AML-193 (cell line): ENCODE measurements at regions not wholly inside any gene's neighbourhood (a gene's known extent, or its start where the extent isn't known, plus 50 kb on each side); places are given as distances from the start of the nearest gene placed in this dataset.
A peak's percentile ranks its signal among the peaks of the same experiment; 100 is the strongest.

Source experiments
- DNase-seq, 2 experiments: peaks; one replicate each; lab custom pipeline; 2025; lab: John Stamatoyannopoulos, UW

- no peak for DNase-seq
Observed at GRCh38 chr21:32184065-32184464, 94.8 kb downstream of the MIS18A start.

DNA sequence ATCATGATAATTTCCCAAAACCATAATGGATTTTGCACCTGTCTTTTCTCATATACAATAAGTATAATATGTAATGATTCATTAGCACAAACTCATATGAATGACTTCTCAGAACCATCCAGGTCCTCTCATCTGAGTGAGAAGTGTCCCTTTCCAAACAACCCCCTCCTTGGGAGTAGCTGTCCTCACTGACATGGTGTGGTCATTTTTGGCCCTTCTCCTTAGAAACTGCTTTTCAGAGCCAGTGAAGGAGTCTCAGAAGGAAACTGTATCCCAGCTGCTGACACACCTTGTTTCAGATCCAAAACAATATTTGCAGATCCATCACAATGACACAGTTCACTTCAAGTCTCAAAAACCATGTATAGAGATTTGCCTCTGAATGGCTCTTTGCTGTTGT, 95.5 kb downstream of the MIS18A start:
- no peak for DNase-seq

DNA sequence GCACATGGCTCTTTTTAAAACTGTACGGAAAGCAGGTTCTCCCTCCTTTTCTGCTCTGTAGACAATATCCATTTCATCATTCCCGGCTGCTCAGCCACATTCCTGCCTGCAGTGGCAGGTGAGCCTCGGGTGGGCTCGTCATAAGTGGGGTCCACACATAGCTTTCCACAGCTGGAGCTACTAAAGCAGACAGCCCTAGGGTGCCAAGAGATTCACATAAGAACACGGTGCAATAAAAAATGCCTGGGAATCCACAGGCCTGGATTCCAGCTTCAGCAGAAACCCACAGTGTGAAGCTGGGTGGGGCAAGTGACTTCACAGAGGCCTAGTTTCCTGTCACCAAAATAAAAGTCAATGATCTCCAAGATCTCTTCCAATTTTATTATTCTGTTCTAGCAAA, 96.4 kb downstream of the MIS18A start:
- DNase-seq, result no peak

GRCh38 chr21:32181457-32181856, 97.4 kb downstream of the MIS18A start:
- no peak for DNase-seq

DNA sequence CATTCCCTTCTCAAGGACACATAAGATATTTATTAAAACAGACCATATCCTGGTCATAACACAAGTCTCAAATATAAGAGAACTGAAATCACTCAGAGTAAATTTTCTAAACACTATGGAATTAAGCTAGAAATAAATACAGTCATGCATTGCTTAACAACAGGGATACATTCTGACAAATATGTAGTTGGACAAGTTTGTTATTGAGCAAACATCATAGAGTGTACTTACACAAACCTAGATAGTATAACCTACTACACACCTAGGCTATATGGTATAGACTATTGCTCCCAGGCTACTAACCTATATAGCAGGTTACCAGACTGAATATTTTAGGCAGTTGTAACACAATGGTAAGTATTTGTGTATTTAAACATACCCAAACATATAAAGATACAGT, 104.0 kb downstream of the MIS18A start:
- DNase-seq, result no peak

DNA sequence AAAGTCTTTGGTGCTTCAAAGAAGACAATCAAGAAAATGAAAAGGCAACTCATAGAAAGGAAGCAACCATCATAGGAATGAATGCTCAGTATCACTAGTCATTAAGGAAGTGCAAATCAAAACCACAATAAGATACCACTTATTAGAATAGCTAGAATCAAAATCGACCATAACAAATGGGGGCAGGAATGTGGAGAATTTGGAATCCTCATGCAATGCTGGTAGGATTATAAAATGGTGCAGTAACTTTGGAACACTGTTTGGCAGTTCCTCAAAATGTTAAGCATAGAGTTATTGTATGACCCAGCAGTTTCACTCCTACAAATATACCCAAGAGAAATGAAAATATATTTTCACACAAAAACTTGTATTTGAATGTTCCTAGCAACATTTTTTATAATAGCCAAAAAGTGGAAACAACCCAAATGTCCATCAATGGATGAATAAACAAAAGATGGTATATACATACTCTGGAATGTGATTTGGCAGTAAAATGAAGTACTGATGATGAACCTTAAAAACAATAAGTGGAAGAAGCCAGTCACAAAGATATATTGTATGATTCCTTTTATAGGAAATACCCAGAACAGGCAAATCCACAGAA, 105.6 kb downstream of the MIS18A start:
- no peak for DNase-seq

DNA sequence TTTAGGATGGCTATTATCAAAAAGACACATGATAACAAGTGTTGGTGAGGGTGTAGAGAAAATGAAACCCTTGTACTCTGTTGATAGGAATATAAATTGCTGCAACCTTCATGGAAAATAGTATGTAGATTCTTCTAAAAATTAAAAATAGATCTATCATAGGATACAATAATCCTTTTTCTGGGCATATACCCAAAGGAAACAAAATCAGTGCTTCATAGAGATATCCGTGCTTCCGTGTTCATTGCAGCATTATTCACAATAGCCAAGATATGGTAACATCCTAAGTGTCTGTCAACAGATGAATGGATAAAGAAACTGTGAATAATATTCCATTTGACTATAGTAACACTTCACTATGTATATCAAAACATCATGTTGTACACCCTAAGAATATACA, 106.7 kb downstream of the MIS18A start:
- DNase-seq, result no peak

GRCh38 chr21:32167513-32167912, 111.3 kb downstream of the MIS18A start:
- DNase-seq, result no peak

- no peak for DNase-seq
Observed at GRCh38 chr21:32163386-32163785, 115.5 kb downstream of the MIS18A start.

- DNase-seq, result no peak
Observed at GRCh38 chr21:32162727-32163320, 116.0 kb downstream of the MIS18A start.

GRCh38 chr21:32155226-32155625, 123.6 kb downstream of the MIS18A start:
- no peak for DNase-seq

GRCh38 chr21:32147041-32147440, 131.8 kb downstream of the MIS18A start:
- DNase-seq, result no peak

- DNase-seq, result no peak
Observed at GRCh38 chr21:32144851-32145250, 134.0 kb downstream of the MIS18A start.

GRCh38 chr21:32143241-32143939, 135.5 kb downstream of the MIS18A start:
- DNase-seq, result no peak

- DNase-seq, result no peak
Observed at GRCh38 chr21:32141318-32141633, 137.6 kb downstream of the MIS18A start.

GRCh38 chr21:32140604-32141317, 138.1 kb downstream of the MIS18A start:
- DNase-seq, result no peak

DNA sequence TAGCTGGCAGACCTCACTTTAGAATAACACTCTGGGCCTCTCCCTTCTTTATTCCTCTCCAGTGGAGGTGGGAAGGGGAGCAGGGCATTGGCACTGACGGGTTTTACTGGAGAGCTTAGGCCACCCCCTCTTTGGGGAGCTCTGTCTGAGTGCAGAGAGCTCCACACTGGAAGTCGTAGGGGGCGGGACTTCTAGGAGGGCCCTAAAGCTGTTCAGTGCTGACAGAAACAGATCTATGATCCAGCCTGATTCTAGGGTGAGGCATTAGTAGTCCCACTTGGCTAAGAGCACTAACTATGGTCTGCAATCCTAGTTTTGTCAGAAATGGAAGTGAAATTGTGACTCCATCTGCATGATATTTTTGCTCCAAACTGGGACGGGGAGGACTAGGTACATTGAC, 138.7 kb downstream of the MIS18A start:
- no peak for DNase-seq

- DNase-seq, result no peak
Observed at GRCh38 chr21:32138658-32139057, 140.2 kb downstream of the MIS18A start.

- DNase-seq, result no peak
Observed at GRCh38 chr21:32137931-32138330, 140.9 kb downstream of the MIS18A start.

DNA sequence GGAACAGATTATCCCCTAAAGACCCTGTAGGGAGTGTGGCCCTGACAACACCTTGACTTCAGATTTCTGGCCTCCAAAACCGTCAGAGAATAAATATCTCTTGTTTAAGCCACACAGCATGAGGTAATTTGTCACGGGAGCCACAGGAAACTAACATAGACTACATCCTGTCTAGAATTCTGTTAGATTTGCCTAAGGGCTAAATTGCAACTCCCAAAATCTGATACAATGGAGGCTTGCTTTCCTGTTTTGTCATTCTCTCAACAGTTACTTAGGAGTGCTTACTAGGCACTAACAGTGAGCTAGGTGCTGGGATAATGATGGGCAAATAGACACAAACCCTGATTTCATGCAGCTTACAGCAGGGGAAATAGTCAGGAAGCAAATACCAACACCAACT, 141.6 kb downstream of the MIS18A start:
- peak in 1 of 2 experiments; percentile 1 for DNase-seq

DNA sequence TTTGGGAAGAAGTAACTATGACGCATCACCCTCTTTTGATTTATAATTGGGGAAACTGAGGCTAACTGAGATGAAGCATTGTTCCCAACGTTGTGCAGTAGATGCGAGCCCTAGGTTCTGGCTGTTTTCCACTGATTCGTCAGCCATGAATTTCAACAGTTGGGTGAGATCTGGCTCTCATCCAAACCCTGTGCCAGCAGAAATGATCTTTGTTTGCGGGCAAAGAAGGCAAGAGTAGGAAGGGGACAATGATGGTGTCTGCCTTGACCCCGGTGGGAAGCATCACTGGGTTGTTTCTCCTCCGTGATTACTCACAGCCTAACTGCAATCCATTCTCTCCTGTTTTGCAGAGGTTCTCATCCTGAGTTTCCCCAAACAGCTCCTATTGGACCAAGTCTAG, 142.3 kb downstream of the MIS18A start:
- no peak for DNase-seq

DNA sequence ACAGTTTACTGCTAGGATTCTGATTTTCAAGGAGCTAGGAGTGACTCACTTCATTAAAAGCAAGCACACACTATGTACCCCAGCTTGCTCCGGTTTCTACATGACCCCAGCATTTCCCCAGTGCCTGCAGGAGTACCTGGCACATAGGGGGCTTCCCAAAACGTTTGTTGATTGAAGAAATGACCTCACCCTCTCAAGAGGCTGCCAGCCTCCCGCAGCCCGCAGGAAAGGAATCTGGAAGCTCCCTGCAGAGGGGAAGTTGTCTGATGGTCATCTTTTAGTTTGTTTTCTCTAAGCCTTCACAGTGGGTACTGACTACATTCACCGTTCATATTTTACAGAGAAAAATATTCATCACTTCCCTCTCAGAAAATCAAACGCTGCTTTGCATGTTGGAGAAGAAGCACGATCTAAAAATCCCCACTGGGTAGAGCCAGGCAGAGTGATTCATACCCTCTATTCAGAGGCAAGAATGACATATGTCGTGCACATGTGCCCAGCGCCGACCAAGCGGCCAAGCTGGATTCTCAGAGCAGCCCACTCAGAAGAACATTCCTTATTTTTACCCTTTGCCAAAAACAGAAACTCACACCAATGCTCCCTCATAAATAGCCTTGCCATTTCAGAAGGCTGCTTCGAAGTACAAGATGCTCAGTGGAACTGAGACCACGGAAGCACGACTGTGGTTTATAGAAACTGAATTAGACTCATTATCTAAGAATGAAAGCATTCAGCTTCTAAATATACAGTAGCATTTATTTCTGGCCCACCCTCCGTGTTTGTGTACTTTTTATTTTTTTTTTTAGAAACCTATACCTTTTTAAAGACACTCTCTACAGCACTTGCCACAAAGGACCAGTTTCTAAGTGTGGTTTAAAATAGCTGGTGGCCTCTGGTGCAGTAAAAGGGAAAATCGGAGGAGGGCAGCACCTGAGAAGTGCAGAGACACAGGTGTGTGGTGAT, 143.2 kb downstream of the MIS18A start:
- DNase-seq, result no peak
